Liver (tissue), 3 donors: ENCODE measurements at regions not wholly inside any gene's neighbourhood (a gene's known extent, or its start where the extent isn't known, plus 50 kb on each side); places are given as distances from the start of the nearest gene placed in this dataset.

ENCODE experiments used
- ATF3 ChIP-seq: IDR thresholded peaks from 2 replicates; pipeline ENCODE4 v1.6.1; 2016; ENCODE audit warnings: antibody characterized with exemption
- CTCF ChIP-seq: fragments of 150-350 bp; IDR thresholded peaks from 2 replicates; pipeline ENCODE4 v1.5.1; 2017; ENCODE audit warnings: improper control_type of control experiment, low read depth, low read length; ENCODE audit not compliant: missing input control
- HNF4A ChIP-seq, 2 donors: conservative IDR thresholded peaks; 2 replicates each; pipeline ENCODE4 v1.6.1; 2016; ENCODE audit warnings: antibody characterized with exemption in 2 of 2, mild to moderate bottlenecking in 2 of 2
- JUND ChIP-seq, 2 donors: IDR thresholded peaks; 2 replicates each; pipeline ENCODE4 v1.6.1; 2016; ENCODE audit warnings: antibody characterized with exemption in 2 of 2
- MAX ChIP-seq: IDR thresholded peaks from 2 replicates; pipeline ENCODE4 v1.6.1; 2016; ENCODE audit warnings: antibody characterized with exemption
- RAD21 ChIP-seq, 2 donors: IDR thresholded peaks; 2 replicates each; pipeline ENCODE4 v1.6.1; 2016; ENCODE audit warnings: antibody characterized with exemption in 2 of 2, mild to moderate bottlenecking in 2 of 2
- REST ChIP-seq: IDR thresholded peaks from 2 replicates; pipeline ENCODE4 v1.6.1; 2016; ENCODE audit warnings: antibody characterized with exemption, mild to moderate bottlenecking
- SP1 ChIP-seq: IDR thresholded peaks from 2 replicates; pipeline ENCODE4 v1.6.1; 2018; ENCODE audit warnings: antibody characterized with exemption, mild to moderate bottlenecking
- TAF1 ChIP-seq: conservative IDR thresholded peaks from 2 replicates; pipeline ENCODE4 v1.6.1; 2016; ENCODE audit warnings: antibody characterized with exemption, mild to moderate bottlenecking
- YY1 ChIP-seq: IDR thresholded peaks from 2 replicates; pipeline ENCODE4 v1.6.1; 2016; ENCODE audit warnings: antibody characterized with exemption, mild to moderate bottlenecking
- donor health status: healthy.
- donor health status: healthy.

- TF ChIP-seq REST (no peak), MAX (no peak), CTCF (no peak), RAD21 (IDR thresholded peaks at IDR 0.05) (no peak), YY1 (no peak), ATF3 (no peak), TAF1 (no peak), JUND (IDR thresholded peaks at IDR 0.05) (no peak), HNF4A (conservative IDR thresholded peaks at IDR 0.05) (no peak), SP1 (no peak)
These were observed 884.9 kb upstream of the ZNF722 start for GRCh38 chr7:63113713-63114285.
